Natural killer cell (primary cell): ENCODE measurements at regions not wholly inside any gene's neighbourhood (a gene's known extent, or its start where the extent isn't known, plus 50 kb on each side); places are given as distances from the start of the nearest gene placed in this dataset.

Source experiments
- ATAC-seq, 3 donors: fragments of 150-1000 bp in 2 of 3; fragments of 200-7000 bp in 1 of 3; cut with Tn5 transposase; 1 replicate in 1 of 3; 2 replicates in 2 of 3; pipeline ENCODE4 v1.10.0; 2021; ENCODE audit warnings: mild to moderate bottlenecking in 2 of 3, moderate library complexity in 2 of 3
- DNase-seq, 2 donors: peaks; one replicate each; pipeline versions ENCODE4 v3.0.0 to v3.0.0-alpha.2; 2013 to 2021; ENCODE audit warnings: mixed read lengths in 1 of 2
- H3K27ac ChIP-seq: one replicate; pipeline ENCODE4 v1.5.1; 2013; ENCODE audit warnings: mild to moderate bottlenecking, low read length
- H3K27me3 ChIP-seq: one replicate; pipeline ENCODE4 v1.6.1; 2013; ENCODE audit warnings: low read length; ENCODE audit not compliant: control insufficient read depth, insufficient read depth
- H3K36me3 ChIP-seq: one replicate; pipeline ENCODE4 v1.6.1; 2013; ENCODE audit warnings: low read length; ENCODE audit not compliant: control insufficient read depth, insufficient read depth
- H3K4me1 ChIP-seq: one replicate; pipeline ENCODE4 v1.6.1; 2013; ENCODE audit warnings: low read length; ENCODE audit not compliant: control insufficient read depth, insufficient read depth
- H3K4me3 ChIP-seq: one replicate; pipeline ENCODE4 v1.5.1; 2013; ENCODE audit warnings: low read length
- H3K9me3 ChIP-seq: one replicate; pipeline ENCODE4 v1.6.1; 2013; ENCODE audit warnings: low read length; ENCODE audit not compliant: control insufficient read depth, insufficient read depth
- H3K27ac Mint-ChIP-seq, 2 donors: one replicate each; pipeline ENCODE4 v1.8.0; 2022; ENCODE audit warnings: mild to moderate bottlenecking in 2 of 2, mixed read lengths in 2 of 2, moderate library complexity in 1 of 2
- H3K27me3 Mint-ChIP-seq, 2 donors: one replicate each; pipeline ENCODE4 v1.8.0; 2022; ENCODE audit warnings: low read depth in 2 of 2, mixed read lengths in 2 of 2
- H3K36me3 Mint-ChIP-seq: one replicate; pipeline ENCODE4 v1.8.0; 2022; ENCODE audit warnings: mixed read lengths
- H3K4me1 Mint-ChIP-seq, 2 donors: one replicate each; pipeline ENCODE4 v1.8.0; 2022; ENCODE audit warnings: mixed read lengths in 2 of 2
- H3K4me3 Mint-ChIP-seq: one replicate; pipeline ENCODE4 v1.8.0; 2022; ENCODE audit warnings: mild to moderate bottlenecking, moderate library complexity, mixed read lengths
- H3K9me3 Mint-ChIP-seq, 2 donors: one replicate each; pipeline ENCODE4 v1.8.0; 2022; ENCODE audit warnings: mixed read lengths in 2 of 2
- CTCF ChIP-seq: fragments of 200-600 bp; IDR thresholded peaks from one replicate; pipeline ENCODE4 v1.8.0; 2022; ENCODE audit warnings: antibody characterized with exemption
- WGBS: methylation state at CpG from one replicate; pipeline ENCODE4 v1.1.7; 2013; ENCODE audit warnings: missing lambda C conversion rate; ENCODE audit not compliant: insufficient coverage; 5-methylcytosine and 5-hydroxymethylcytosine counted together
- intact Hi-C: fragments of 100-400 bp; cut with micrococcal nuclease; formaldehyde crosslinking; loops from one replicate; pipeline ENCODE4 v1.14.2; 2022

GRCh38 chr11:80726236-80726635, 1285.4 kb upstream of the TENM4 start:
- Mint-ChIP-seq H3K36me3 (no peaks in the 10 kb centered on the region), H3K27me3 (no peaks in the 10 kb centered on the region), H3K27ac (no peak overlapping the region), H3K4me1 (no peaks in the 10 kb centered on the region), H3K9me3 (peaks cover 6 to 8% of the 10 kb centered on the region in 2 donors), H3K4me3 (no peak overlapping the region)
- H3K4me3 ChIP-seq, result no peak overlapping the region
- H3K9me3 ChIP-seq, result no peaks in the 10 kb centered on the region
- no peak overlapping the region for H3K27ac ChIP-seq
- no peaks in the 10 kb centered on the region for H3K27me3 ChIP-seq
- H3K36me3 ChIP-seq, result no peaks in the 10 kb centered on the region
- intact Hi-C loops, result no loop called here
- DNase-seq (no peak), ATAC-seq (no peak)
- H3K4me1 ChIP-seq, result no peaks in the 10 kb centered on the region
- no peak for TF ChIP-seq CTCF

- no peak overlapping the region for H3K27ac Mint-ChIP-seq
- H3K9me3 Mint-ChIP-seq, result peaks cover 8 to 9% of the 10 kb centered on the region in 2 donors
- Histone ChIP-seq H3K36me3 (no peaks in the 10 kb centered on the region), H3K27ac (no peak overlapping the region), H3K4me3 (no peak overlapping the region), H3K4me1 (no peaks in the 10 kb centered on the region), H3K27me3 (no peaks in the 10 kb centered on the region), H3K9me3 (no peaks in the 10 kb centered on the region)
- TF ChIP-seq CTCF, result no peak
- ATAC-seq, result no peak
- 30% methylated on average over 2 of the region's 2 CpGs for WGBS
- H3K4me1 Mint-ChIP-seq, result no peaks in the 10 kb centered on the region
- no peaks in the 10 kb centered on the region for H3K36me3 Mint-ChIP-seq
- H3K4me3 Mint-ChIP-seq, result no peak overlapping the region
- no peaks in the 10 kb centered on the region for H3K27me3 Mint-ChIP-seq
- intact Hi-C loops, result no loop called here
- no peak for DNase-seq
Observed at GRCh38 chr11:80724366-80724765, 1283.5 kb upstream of the TENM4 start.

- H3K4me3 ChIP-seq, result no peak overlapping the region
- H3K27ac ChIP-seq, result no peak overlapping the region
- no peaks in the 10 kb centered on the region for H3K36me3 ChIP-seq
- WGBS, result 90% methylated on average over 1 of the region's 1 CpG
- Mint-ChIP-seq H3K27ac (no peak overlapping the region), H3K4me1 (no peaks in the 10 kb centered on the region), H3K27me3 (no peaks in the 10 kb centered on the region), H3K9me3 (peaks cover 11% of the 10 kb centered on the region in 2 donors), H3K4me3 (no peak overlapping the region), H3K36me3 (no peaks in the 10 kb centered on the region)
- H3K27me3 ChIP-seq, result no peaks in the 10 kb centered on the region
- DNase-seq, result no peak
- no peak for TF ChIP-seq CTCF
- intact Hi-C loops, result no loop called here
- ATAC-seq, result no peak
- H3K9me3 ChIP-seq, result no peaks in the 10 kb centered on the region
- H3K4me1 ChIP-seq, result no peaks in the 10 kb centered on the region
Observed at GRCh38 chr11:80722629-80723028, 1281.8 kb upstream of the TENM4 start.

- Histone ChIP-seq H3K9me3 (no peaks in the 10 kb centered on the region), H3K27ac (no peak overlapping the region), H3K36me3 (no peaks in the 10 kb centered on the region), H3K27me3 (no peaks in the 10 kb centered on the region), H3K4me3 (no peak overlapping the region), H3K4me1 (no peaks in the 10 kb centered on the region)
- Mint-ChIP-seq H3K36me3 (no peaks in the 10 kb centered on the region), H3K9me3 (peaks cover 6 to 12% of the 10 kb centered on the region in 2 donors), H3K27ac (no peak overlapping the region), H3K27me3 (no peaks in the 10 kb centered on the region), H3K4me3 (no peak overlapping the region), H3K4me1 (no peaks in the 10 kb centered on the region)
- ATAC-seq (no peak), DNase-seq (no peak)
- no peak for TF ChIP-seq CTCF
- 90% methylated on average over 3 of the region's 4 CpGs for WGBS
- intact Hi-C loops, result no loop called here
Observed at GRCh38 chr11:80720295-80720694, 1279.5 kb upstream of the TENM4 start.
